ENCODE measurements at regions not wholly inside any gene's neighbourhood (a gene's known extent, or its start where the extent isn't known, plus 50 kb on each side); places are given as distances from the start of the nearest gene placed in this dataset.
"Not testable (repeated sequence)": the region's sequence is repeated elsewhere in the genome, so short reads cannot be mapped to it uniquely, and the experiment has no call there.

DNA sequence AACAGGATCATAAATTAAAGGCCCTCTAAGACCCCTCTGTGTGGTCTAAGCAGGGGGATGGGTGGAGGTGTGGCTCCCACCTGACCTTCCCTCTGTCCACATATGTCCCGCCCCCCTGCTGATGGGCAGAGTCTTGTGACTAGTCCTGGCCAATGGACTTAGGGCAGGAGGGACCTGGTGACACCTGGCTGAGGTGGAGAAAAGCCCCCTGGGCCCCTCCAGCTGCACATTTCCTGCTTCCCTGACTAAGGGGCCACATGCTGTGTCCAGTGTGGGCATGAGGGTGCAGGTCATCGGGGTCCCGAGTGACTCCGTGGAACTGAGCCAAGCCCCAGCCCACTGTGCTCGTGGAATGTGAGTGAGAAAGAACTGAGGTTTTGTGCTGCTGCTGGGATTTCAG lies 254.7 kb downstream of the ADGRD1 start:
- no peak overlapping the region for H3K4me3 ChIP-seq (ENCODE audit: low read length)

DNA sequence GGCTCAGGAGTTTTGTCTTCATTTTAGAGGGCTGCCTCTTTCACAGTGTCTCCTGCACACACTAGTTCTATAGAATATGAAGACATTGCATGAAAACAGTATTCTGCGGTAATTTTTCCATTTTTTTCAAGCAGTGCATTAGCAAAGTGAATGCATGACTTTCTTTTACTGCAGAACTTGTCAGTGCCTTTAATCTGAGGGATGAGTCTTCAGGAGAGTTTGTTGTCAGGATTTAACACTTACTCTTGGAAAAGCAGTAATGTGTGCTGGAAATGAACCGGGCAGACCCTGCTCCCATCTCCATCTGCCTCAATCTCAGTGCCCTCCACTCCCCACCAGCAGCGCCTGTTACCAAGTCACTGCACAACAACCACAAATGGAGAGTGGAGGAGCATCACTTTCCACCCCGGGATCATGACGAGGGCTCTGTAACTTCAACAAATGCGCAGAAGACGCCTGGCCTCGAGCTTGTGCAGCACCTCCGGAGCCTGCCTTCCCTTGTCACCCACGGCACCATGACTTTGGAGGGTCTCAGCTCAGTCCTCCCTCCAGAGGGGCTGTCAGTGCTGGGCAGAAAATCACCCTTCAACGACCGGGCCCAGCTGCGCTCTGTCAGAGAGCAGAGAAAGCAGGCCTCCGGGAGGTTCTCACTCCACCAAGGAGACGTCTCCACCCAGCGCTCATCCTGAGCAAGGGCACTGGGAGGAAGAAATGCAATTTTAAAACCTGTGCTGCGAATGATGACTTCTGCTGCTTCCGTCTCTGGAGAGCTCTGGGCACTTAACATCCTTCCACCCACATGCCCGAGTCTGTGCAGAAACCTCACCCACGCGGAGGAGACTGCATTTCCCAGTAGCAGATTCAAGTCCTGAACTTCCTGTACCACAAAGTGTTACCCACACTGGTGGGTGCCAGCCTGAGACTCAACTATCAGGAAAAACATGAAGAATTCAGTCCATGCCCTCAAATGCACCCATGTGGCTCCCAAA lies 255.7 kb downstream of the ADGRD1 start:
- no peak for TF ChIP-seq ZNF274 (IDR thresholded peaks at IDR 0.05; ENCODE audit: low read depth, low read length)
- H3K4me3 ChIP-seq (ENCODE audit: low read length), result no peak overlapping the region

More for the DNA sequence above, 254.7 kb downstream of the ADGRD1 start:
- TF ChIP-seq ZNF274 (IDR thresholded peaks at IDR 0.05; ENCODE audit: low read depth, low read length), result no peak

DNA sequence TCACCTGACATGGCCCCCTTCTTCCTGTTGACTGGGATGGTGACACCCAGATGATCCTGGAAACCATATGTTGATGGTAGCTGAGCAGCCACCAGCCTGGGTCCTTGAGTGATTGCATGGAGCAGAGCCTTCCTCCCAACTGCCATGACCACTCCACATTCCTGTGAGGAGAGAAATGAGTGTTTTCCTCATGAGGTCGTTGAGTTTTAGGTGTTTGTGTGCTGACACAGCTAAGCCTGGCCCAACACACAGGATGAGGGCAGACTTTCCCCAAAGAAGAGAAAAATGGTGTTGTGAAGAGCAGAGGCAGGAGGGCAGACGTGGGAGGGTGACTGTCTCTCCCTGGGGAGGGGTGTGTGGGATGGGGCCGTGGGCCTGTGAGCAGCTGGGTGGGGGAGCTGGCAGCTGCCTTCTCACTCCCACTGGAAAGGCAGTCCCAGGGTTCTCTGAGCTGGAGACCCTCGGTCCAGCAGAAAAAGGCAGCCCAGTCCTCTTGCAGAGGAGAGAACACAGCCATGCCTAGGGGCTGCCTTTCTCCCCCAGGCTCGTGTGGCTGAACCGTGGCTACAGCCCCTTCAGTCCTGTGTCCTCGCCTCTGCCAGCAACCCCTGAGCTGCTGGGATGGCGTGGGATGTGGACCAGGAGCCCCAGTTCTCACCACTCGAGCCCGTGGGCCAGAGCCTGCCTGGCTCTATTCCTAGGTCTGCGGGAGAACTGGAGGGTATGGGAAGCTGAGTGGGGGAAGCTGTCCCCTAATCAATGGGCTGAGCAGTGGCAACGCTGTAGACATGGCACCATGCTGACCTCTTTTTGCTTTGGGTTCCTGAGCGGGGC lies 257.0 kb downstream of the ADGRD1 start:
- TF ChIP-seq ZNF274 (IDR thresholded peaks at IDR 0.05; ENCODE audit: low read depth, low read length), result no peak
- H3K4me3 ChIP-seq (ENCODE audit: low read length), result no peak overlapping the region

- TF ChIP-seq ZNF274 (IDR thresholded peaks at IDR 0.05; ENCODE audit: low read depth, low read length), result no peak
- no peak overlapping the region for H3K4me3 ChIP-seq (ENCODE audit: low read length)
Observed at GRCh38 chr12:131211340-131211938, 257.7 kb downstream of the ADGRD1 start.

GRCh38 chr12:131213896-131214442 lies 260.3 kb downstream of the ADGRD1 start:
- H3K4me3 ChIP-seq (ENCODE audit: low read length), result no peak overlapping the region
- TF ChIP-seq ZNF274 (IDR thresholded peaks at IDR 0.05; ENCODE audit: low read depth, low read length), result no peak

DNA sequence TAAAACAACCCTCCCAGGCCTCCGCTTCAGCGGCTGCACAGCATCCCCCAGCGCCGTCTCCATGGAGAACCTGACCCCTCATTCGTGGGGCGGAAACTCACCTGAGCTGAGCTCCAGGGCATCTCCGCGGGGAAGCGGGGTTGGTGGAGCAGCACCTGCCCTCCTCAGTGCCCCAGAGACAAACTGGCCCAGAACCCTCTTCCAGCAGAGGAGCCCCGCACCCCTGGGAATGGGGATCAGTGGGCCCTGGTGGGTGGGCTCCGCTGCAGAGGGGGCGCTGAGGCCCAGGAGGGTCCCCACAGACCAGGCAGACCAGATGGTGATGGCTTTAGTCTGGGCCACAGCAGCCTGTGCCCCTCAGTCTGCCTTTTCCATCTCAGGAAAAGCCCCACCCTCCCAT lies 261.2 kb downstream of the ADGRD1 start:
- H3K4me3 ChIP-seq (ENCODE audit: low read length), result not testable (repeated sequence)

DNA sequence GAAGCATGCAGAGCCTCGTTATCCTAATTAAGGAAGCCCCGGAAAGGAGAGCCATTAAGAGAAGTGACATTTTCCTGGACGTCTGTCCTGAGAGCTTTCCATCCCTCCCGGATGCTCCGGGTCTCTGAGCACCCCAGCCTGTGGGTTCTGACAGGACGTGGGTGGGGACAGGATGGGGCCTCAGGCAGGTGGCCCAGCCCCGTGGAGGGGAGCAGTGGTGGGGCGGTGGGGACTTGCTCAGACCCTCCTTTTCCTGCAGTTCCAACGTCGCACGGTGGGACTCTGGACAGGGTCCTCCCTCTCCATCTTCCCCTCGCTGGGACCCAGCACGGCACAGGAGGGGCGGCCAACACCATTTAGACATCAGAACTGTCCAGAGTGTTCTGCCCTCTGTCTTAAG lies 262.9 kb downstream of the ADGRD1 start:
- H3K4me3 ChIP-seq (ENCODE audit: low read length), result not testable (repeated sequence)

DNA sequence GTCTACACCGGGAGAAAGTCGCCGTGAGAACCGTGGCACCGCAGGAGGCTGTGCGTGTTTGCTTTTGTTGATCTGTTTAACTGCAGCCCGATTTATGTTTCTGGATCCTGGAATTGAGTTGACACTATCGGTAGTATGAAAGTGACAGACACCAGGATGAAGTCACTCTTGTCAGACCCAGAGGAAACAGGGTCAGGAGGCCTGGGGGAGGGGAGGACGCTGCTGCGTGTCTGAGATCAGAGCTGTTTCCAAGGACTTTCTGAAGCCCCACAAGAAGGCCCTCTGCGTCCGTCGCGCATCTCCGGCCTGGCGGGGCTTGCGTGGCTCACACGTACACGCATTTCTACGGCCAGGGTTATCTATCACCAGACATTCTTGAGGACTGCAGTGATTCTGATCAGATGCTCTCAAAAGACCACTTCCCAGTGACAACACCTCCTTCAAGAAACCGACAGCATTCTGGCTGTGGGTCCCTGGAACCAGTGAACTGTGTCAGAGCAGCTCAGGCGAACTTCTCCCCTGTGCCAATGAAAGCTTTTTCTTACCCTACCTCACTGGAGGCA lies 263.4 kb downstream of the ADGRD1 start:
- no peak overlapping the region for H3K4me3 ChIP-seq (ENCODE audit: low read length)
- TF ChIP-seq ZNF274 (IDR thresholded peaks at IDR 0.05; ENCODE audit: low read depth, low read length), result no peak

DNA sequence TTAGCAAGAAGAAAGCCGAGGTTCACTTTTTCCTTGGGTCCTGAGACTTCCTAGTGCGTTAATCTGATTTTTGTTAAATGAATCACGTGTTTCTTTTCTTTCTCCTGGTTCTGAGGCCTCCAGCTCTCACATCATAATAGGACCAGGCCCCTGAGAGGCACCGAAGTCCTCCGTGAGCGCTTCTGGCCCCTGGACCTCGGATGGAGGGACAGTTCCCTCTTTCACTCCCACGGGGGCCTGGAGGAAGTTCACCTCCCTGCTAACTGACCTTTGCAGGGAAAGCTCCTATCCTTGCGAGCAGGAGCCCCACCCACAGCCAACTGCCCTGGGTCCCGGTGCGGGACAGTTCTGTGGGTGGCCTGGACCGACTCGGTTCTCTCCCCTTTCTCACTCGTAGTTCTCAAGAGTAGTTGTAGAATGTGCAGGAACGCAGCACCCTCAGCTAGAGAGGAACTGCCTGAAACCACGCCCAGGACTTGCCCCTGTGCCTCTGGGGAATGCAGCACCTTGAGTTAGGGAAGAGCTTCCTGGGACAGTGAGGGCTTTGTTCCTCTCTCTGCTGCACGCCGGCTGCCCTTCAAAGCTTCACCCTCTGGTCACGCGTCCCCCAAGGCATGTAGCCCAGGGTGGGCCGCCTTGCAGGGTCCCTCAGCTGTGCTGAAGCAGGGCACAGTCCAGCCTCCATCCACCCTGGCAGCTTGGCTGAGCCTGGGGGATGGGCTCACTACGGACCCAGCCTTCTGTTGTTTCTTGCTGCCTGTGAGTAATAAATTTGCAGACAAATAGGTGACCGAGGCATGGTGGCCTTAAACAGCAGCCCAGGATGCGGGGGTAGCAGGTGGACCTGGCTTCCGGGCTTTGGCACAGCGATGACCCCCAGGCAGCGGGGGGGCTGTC lies 264.6 kb downstream of the ADGRD1 start:
- no peak overlapping the region; the same call in 1 of the 2 replicates for H3K4me3 ChIP-seq (ENCODE audit: low read length)

GRCh38 chr12:131218923-131219669 lies 265.4 kb downstream of the ADGRD1 start:
- H3K4me3 ChIP-seq (ENCODE audit: low read length), result no peak overlapping the region; the same call in 1 of the 2 replicates
- no peak for TF ChIP-seq ZNF274 (IDR thresholded peaks at IDR 0.05; ENCODE audit: low read depth, low read length)

More for the DNA sequence above, 264.6 kb downstream of the ADGRD1 start:
- no peak for TF ChIP-seq ZNF274 (IDR thresholded peaks at IDR 0.05; ENCODE audit: low read depth, low read length)

GRCh38 chr12:131219670-131220330 lies 266.1 kb downstream of the ADGRD1 start:
- no peak overlapping the region for H3K4me3 ChIP-seq (ENCODE audit: low read length)
- TF ChIP-seq ZNF274 (IDR thresholded peaks at IDR 0.05; ENCODE audit: low read depth, low read length), result no peak

DNA sequence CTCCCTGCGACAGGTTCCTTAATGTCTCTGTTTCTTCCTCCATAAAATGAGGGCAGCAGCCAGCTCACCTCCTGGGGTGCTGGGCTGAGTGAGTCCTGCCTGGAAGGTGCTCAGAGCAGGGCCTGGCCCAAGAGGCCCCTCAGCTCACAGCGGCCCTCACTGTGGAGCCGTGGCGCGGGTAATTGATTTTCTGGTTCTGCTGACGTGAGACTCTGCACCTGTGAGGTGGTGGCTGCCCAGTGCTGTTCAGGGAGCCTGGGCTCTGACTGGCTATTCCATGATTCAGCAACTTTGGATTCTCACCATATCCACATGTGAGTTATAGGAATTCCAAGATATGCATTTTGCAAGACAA lies 266.6 kb downstream of the ADGRD1 start:
- TF ChIP-seq ZNF274 (IDR thresholded peaks at IDR 0.05; ENCODE audit: low read depth, low read length), result no peak
- H3K4me3 ChIP-seq (ENCODE audit: low read length), result no peak overlapping the region

Measured in GM08714 (cell line).